HG02852 (cell line): ENCODE measurements at regions not wholly inside any gene's neighbourhood (a gene's known extent, or its start where the extent isn't known, plus 50 kb on each side); places are given as distances from the start of the nearest gene placed in this dataset.

Experiments used
- ATAC-seq: cut with Tn5 transposase; IDR thresholded peaks from one replicate; pipeline ENCODE4 v1.9.1; 2021; ENCODE audit warnings: mild to moderate bottlenecking, moderate library complexity; ENCODE audit not compliant: unreplicated experiment

GRCh38 chrX:16487620-16488385, 162.2 kb upstream of the S100G start:
- no peak for ATAC-seq

- no peak for ATAC-seq
These were observed 161.0 kb upstream of the S100G start for GRCh38 chrX:16488959-16489358.

GRCh38 chrX:16491461-16491860, 158.5 kb upstream of the S100G start:
- ATAC-seq, result no peak

GRCh38 chrX:16496175-16496574, 153.8 kb upstream of the S100G start:
- ATAC-seq, result no peak

- ATAC-seq, result no peak
These were observed 137.9 kb upstream of the S100G start for GRCh38 chrX:16511796-16512776.

- no peak for ATAC-seq
These were observed 133.6 kb upstream of the S100G start for GRCh38 chrX:16516232-16516876.

GRCh38 chrX:16517039-16517605, 132.8 kb upstream of the S100G start:
- no peak for ATAC-seq

GRCh38 chrX:16518131-16518530, 131.8 kb upstream of the S100G start:
- no peak for ATAC-seq

GRCh38 chrX:16524316-16524715, 125.6 kb upstream of the S100G start:
- no peak for ATAC-seq

- no peak for ATAC-seq
These were observed 124.0 kb upstream of the S100G start for GRCh38 chrX:16526003-16526402.

GRCh38 chrX:16528620-16529019, 121.3 kb upstream of the S100G start:
- ATAC-seq, result no peak
